GM19238 (cell line): ENCODE measurements at regions not wholly inside any gene's neighbourhood (a gene's known extent, or its start where the extent isn't known, plus 50 kb on each side); places are given as distances from the start of the nearest gene placed in this dataset.

Experiments used
- DNase-seq: peaks from one replicate; pipeline ENCODE4 v3.0.0; 2011; ENCODE audit warnings: low spot score; ENCODE audit not compliant: insufficient read length

GRCh38 chr6:128827675-128828464 lies 55.1 kb upstream of the LAMA2 start:
- DNase-seq, result no peak

GRCh38 chr6:128826606-128827005 lies 56.3 kb upstream of the LAMA2 start:
- no peak for DNase-seq

GRCh38 chr6:128822271-128822670 lies 60.7 kb upstream of the LAMA2 start:
- DNase-seq, result no peak

- DNase-seq, result no peak
Observed at GRCh38 chr6:128821116-128821515, 61.8 kb upstream of the LAMA2 start.

GRCh38 chr6:128808856-128809255 lies 74.1 kb upstream of the LAMA2 start:
- no peak for DNase-seq

GRCh38 chr6:128807577-128807976 lies 75.4 kb upstream of the LAMA2 start:
- no peak for DNase-seq

- DNase-seq, result no peak
Observed at GRCh38 chr6:128806261-128806660, 76.7 kb upstream of the LAMA2 start.

GRCh38 chr6:128803911-128804310 lies 79.0 kb upstream of the LAMA2 start:
- DNase-seq, result no peak

- DNase-seq, result no peak
Observed at GRCh38 chr6:128801621-128802020, 81.3 kb upstream of the LAMA2 start.

GRCh38 chr6:128784266-128784665 lies 98.7 kb upstream of the LAMA2 start:
- no peak for DNase-seq

- DNase-seq, result no peak
Observed at GRCh38 chr6:128768187-128768586, 114.8 kb upstream of the LAMA2 start.

GRCh38 chr6:128767705-128768104 lies 115.2 kb upstream of the LAMA2 start:
- no peak for DNase-seq

- no peak for DNase-seq
Observed at GRCh38 chr6:128767150-128767549, 115.8 kb upstream of the LAMA2 start.

- no peak for DNase-seq
Observed at GRCh38 chr6:128763599-128764300, 119.2 kb upstream of the LAMA2 start.

GRCh38 chr6:128759901-128760300 lies 123.0 kb upstream of the LAMA2 start:
- DNase-seq, result no peak

- DNase-seq, result no peak
Observed at GRCh38 chr6:128759447-128759846, 123.5 kb upstream of the LAMA2 start.

GRCh38 chr6:128757961-128758360 lies 125.0 kb upstream of the LAMA2 start:
- no peak for DNase-seq

GRCh38 chr6:128754658-128755256 lies 128.2 kb upstream of the LAMA2 start:
- DNase-seq, result peak; percentile 10

GRCh38 chr6:128743974-128744765 lies 138.8 kb upstream of the LAMA2 start:
- no peak for DNase-seq

- no peak for DNase-seq
Observed at GRCh38 chr6:128742900-128743299, 140.0 kb upstream of the LAMA2 start.

GRCh38 chr6:128740951-128741350 lies 142.0 kb upstream of the LAMA2 start:
- DNase-seq, result no peak

- DNase-seq, result no peak
Observed at GRCh38 chr6:128739112-128739511, 143.8 kb upstream of the LAMA2 start.
